Esophagus muscularis mucosa (tissue), 4 donors: ENCODE measurements at regions not wholly inside any gene's neighbourhood (a gene's known extent, or its start where the extent isn't known, plus 50 kb on each side); places are given as distances from the start of the nearest gene placed in this dataset.

Experiments
- DNase-seq: peaks from one replicate; pipeline ENCODE4 v3.0.0-alpha.2; 2017; ENCODE audit errors: extremely low spot score
- H3K27ac ChIP-seq, 4 donors: fragments of 200-600 bp; sonication (generic); replicated peaks in 1 of 4; 1 replicate in 3 of 4; 2 replicates in 1 of 4; pipeline ENCODE4 v1.5.1; 2016 to 2019; ENCODE audit warnings: mild to moderate bottlenecking in 1 of 4
- H3K27me3 ChIP-seq, 4 donors: fragments of 200-600 bp; sonication (generic); one replicate each; pipeline versions ENCODE4 v1.5.1 to v1.6.0; 2016 to 2019
- H3K36me3 ChIP-seq, 4 donors: fragments of 200-600 bp; sonication (generic); one replicate each; pipeline ENCODE4 v1.5.1; 2016 to 2019
- H3K4me1 ChIP-seq, 4 donors: fragments of 200-600 bp; sonication (generic); one replicate each; pipeline ENCODE4 v1.5.1; 2016 to 2019
- H3K4me3 ChIP-seq, 4 donors: fragments of 200-600 bp; sonication (generic); 1 replicate in 2 of 4; 2 replicates in 2 of 4; pipeline ENCODE4 v1.5.1; 2016 to 2019; ENCODE audit warnings: mild to moderate bottlenecking in 4 of 4, moderate library complexity in 1 of 4
- H3K9me3 ChIP-seq, 4 donors: fragments of 200-600 bp; sonication (generic); 1 replicate in 3 of 4; 2 replicates in 1 of 4; pipeline ENCODE4 v1.5.1; 2016 to 2019
- CTCF ChIP-seq, 3 experiments: fragments of 200-600 bp in 2 of 3; fragments of 450-650 bp in 1 of 3; sonication (generic) in 2 of 3; IDR thresholded peaks; one replicate each; pipeline ENCODE4 v1.5.1; 2017 to 2019; ENCODE audit warnings: antibody characterized with exemption in 3 of 3, mild to moderate bottlenecking in 2 of 3, moderate library complexity in 1 of 3
- EP300 ChIP-seq: sonication (generic); formaldehyde crosslinking; IDR thresholded peaks from one replicate; pipeline ENCODE4 v1.6.1; 2017; ENCODE audit warnings: antibody characterized with exemption
- POLR2A ChIP-seq: fragments of 450-650 bp; IDR thresholded peaks from one replicate; pipeline ENCODE4 v1.6.1; 2017; ENCODE audit warnings: antibody characterized with exemption, moderate library complexity, mild to moderate bottlenecking, low read depth
- POLR2AphosphoS5 ChIP-seq, 2 donors: sonication (generic); formaldehyde crosslinking; IDR thresholded peaks; one replicate each; pipeline ENCODE4 v1.6.1; 2017; ENCODE audit warnings: antibody characterized with exemption in 2 of 2
- WGBS: methylation state at CpG from one replicate; pipeline ENCODE4 v1.1.5; 2018; 5-methylcytosine and 5-hydroxymethylcytosine counted together
- intact Hi-C: fragments of 100-400 bp; cut with DNase I; formaldehyde crosslinking; loops from one replicate; pipeline ENCODE4 v1.15.1; 2023

- no peaks in the 10 kb centered on the region for H3K36me3 ChIP-seq
- H3K9me3 ChIP-seq = no peaks in the 10 kb centered on the region
- H3K27ac ChIP-seq = no peak overlapping the region
- no peaks in the 10 kb centered on the region for H3K27me3 ChIP-seq
- H3K4me3 ChIP-seq = no peak overlapping the region
- no peak for TF ChIP-seq CTCF (IDR thresholded peaks at IDR 0.05)
- no peak for TF ChIP-seq EP300
- TF ChIP-seq POLR2A = no peak
- TF ChIP-seq POLR2AphosphoS5 (IDR thresholded peaks at IDR 0.05) = no peak
- no peak for DNase-seq
- intact Hi-C loops = no loop called here
- no peaks in the 10 kb centered on the region for H3K4me1 ChIP-seq
Measured at GRCh38 chr16:62335356-62335755, 299.1 kb upstream of the CDH8 start.

GRCh38 chr16:62321606-62322005 lies 285.4 kb upstream of the CDH8 start:
- intact Hi-C loops = no loop called here
- Histone ChIP-seq H3K9me3 (no peaks in the 10 kb centered on the region), H3K36me3 (no peaks in the 10 kb centered on the region), H3K4me1 (no peaks in the 10 kb centered on the region), H3K4me3 (no peak overlapping the region), H3K27ac (no peak overlapping the region), H3K27me3 (no peaks in the 10 kb centered on the region)
- TF ChIP-seq POLR2A (no peak), EP300 (no peak)
- 68% methylated on average over 2 of the region's 2 CpGs for WGBS
- no peak for DNase-seq

- intact Hi-C loops = no loop called here
- no peak overlapping the region for H3K27ac ChIP-seq
- no peaks in the 10 kb centered on the region for H3K36me3 ChIP-seq
- WGBS = 79% methylated on average over 11 of the region's 11 CpGs
- no peak for DNase-seq
- peaks cover 0 to 5% (median 0%) of the 10 kb centered on the region in 4 donors for H3K9me3 ChIP-seq
- TF ChIP-seq POLR2AphosphoS5 (IDR thresholded peaks at IDR 0.05) (no peak), EP300 (no peak), POLR2A (no peak), CTCF (IDR thresholded peaks at IDR 0.05) (no peak)
- no peaks in the 10 kb centered on the region for H3K27me3 ChIP-seq
- no peaks in the 10 kb centered on the region for H3K4me1 ChIP-seq
- H3K4me3 ChIP-seq = no peak overlapping the region
Measured at GRCh38 chr16:62298600-62298999, 262.4 kb upstream of the CDH8 start.

GRCh38 chr16:62294213-62294972 lies 258.2 kb upstream of the CDH8 start:
- Histone ChIP-seq H3K9me3 (no peaks in the 10 kb centered on the region), H3K36me3 (no peaks in the 10 kb centered on the region), H3K4me3 (no peak overlapping the region), H3K27ac (no peak overlapping the region), H3K27me3 (no peaks in the 10 kb centered on the region), H3K4me1 (no peaks in the 10 kb centered on the region)
- 89% methylated on average over 6 of the region's 6 CpGs for WGBS
- DNase-seq = no peak
- intact Hi-C loops = no loop called here
- TF ChIP-seq CTCF (IDR thresholded peaks at IDR 0.05) = no peak
- no peak for TF ChIP-seq POLR2A
- TF ChIP-seq EP300 = no peak
- no peak for TF ChIP-seq POLR2AphosphoS5 (IDR thresholded peaks at IDR 0.05)

- H3K9me3 ChIP-seq = no peaks in the 10 kb centered on the region
- TF ChIP-seq POLR2AphosphoS5 (IDR thresholded peaks at IDR 0.05) = no peak
- no peak for TF ChIP-seq EP300
- no peak for TF ChIP-seq POLR2A
- TF ChIP-seq CTCF (IDR thresholded peaks at IDR 0.05) = no peak
- DNase-seq = no peak
- 63% methylated on average over 2 of the region's 2 CpGs for WGBS
- H3K27me3 ChIP-seq = no peaks in the 10 kb centered on the region
- no peak overlapping the region for H3K27ac ChIP-seq
- H3K36me3 ChIP-seq = no peaks in the 10 kb centered on the region
- H3K4me1 ChIP-seq = no peaks in the 10 kb centered on the region
- H3K4me3 ChIP-seq = no peak overlapping the region
- intact Hi-C loops = no loop called here
Measured at GRCh38 chr16:62288990-62289629, 252.9 kb upstream of the CDH8 start.
